Skin epidermis (tissue), 12 donors: ENCODE measurements at regions not wholly inside any gene's neighbourhood (a gene's known extent, or its start where the extent isn't known, plus 50 kb on each side); places are given as distances from the start of the nearest gene placed in this dataset.
A peak's percentile ranks its signal among the peaks of the same experiment; 100 is the strongest.

Source experiments
- H3K27ac ChIP-seq, 21 experiments: fragments of 200-600 bp; sonication (generic) in 11 of 21; one replicate each; pipeline ENCODE4 v1.5.0; 2020; ENCODE audit warnings: mild to moderate bottlenecking in 3 of 21, inconsistent platforms in 2 of 21, moderate library complexity in 2 of 21
- H3K4me3 ChIP-seq, 7 experiments: fragments of 200-600 bp; sonication (generic) in 2 of 7; one replicate each; pipeline ENCODE4 v1.5.0; 2020; ENCODE audit warnings: inconsistent platforms in 2 of 7, mild to moderate bottlenecking in 2 of 7, moderate library complexity in 1 of 7

- Histone ChIP-seq H3K27ac (peak overlapping the region in 2 of 21 experiments; percentile 23 to 66), H3K4me3 (no peak overlapping the region)
Measured at GRCh38 chr9:91056917-91057316, 255.3 kb downstream of the SYK start.

GRCh38 chr9:91059713-91060112, 258.1 kb downstream of the SYK start:
- Histone ChIP-seq H3K27ac (peak overlapping the region in 12 of 21 experiments; percentile 1 to 79 (median 46)), H3K4me3 (no peak overlapping the region)

- Histone ChIP-seq H3K4me3 (no peak overlapping the region), H3K27ac (peak overlapping the region in 19 of 21 experiments; percentile 3 to 79 (median 45))
Measured at GRCh38 chr9:91060520-91061343, 259.1 kb downstream of the SYK start.

- Histone ChIP-seq H3K4me3 (no peak overlapping the region), H3K27ac (peak overlapping the region in 15 of 21 experiments; percentile 3 to 79 (median 36))
Measured at GRCh38 chr9:91061506-91061905, 259.9 kb downstream of the SYK start.

- Histone ChIP-seq H3K27ac (peak overlapping the region in 2 of 21 experiments; percentile 45 to 77), H3K4me3 (no peak overlapping the region)
Measured at GRCh38 chr9:91062281-91062680, 260.7 kb downstream of the SYK start.

GRCh38 chr9:91063471-91063870, 261.9 kb downstream of the SYK start:
- H3K27ac ChIP-seq: no peak overlapping the region

GRCh38 chr9:91065231-91066041, 263.8 kb downstream of the SYK start:
- H3K27ac ChIP-seq: no peak overlapping the region
- H3K4me3 ChIP-seq: no peak overlapping the region

More at GRCh38 chr9:91063471-91063870, 261.9 kb downstream of the SYK start:
- no peak overlapping the region for H3K4me3 ChIP-seq

- no peak overlapping the region for H3K27ac ChIP-seq
Measured at GRCh38 chr9:91066042-91066415, 264.4 kb downstream of the SYK start.

GRCh38 chr9:91066856-91067255, 265.2 kb downstream of the SYK start:
- H3K27ac ChIP-seq: no peak overlapping the region
- H3K4me3 ChIP-seq: no peak overlapping the region

More at GRCh38 chr9:91066042-91066415, 264.4 kb downstream of the SYK start:
- no peak overlapping the region for H3K4me3 ChIP-seq

- H3K4me3 ChIP-seq: no peak overlapping the region
- H3K27ac ChIP-seq: no peak overlapping the region
Measured at GRCh38 chr9:91067306-91067860, 265.8 kb downstream of the SYK start.

GRCh38 chr9:91071184-91071990, 269.8 kb downstream of the SYK start:
- H3K4me3 ChIP-seq: no peak overlapping the region
- H3K27ac ChIP-seq: peak overlapping the region in 7 of 21 experiments; percentile 8 to 40 (median 32)

GRCh38 chr9:91073049-91073810, 271.6 kb downstream of the SYK start:
- Histone ChIP-seq H3K4me3 (no peak overlapping the region), H3K27ac (no peak overlapping the region)

GRCh38 chr9:91073811-91074771, 272.5 kb downstream of the SYK start:
- H3K27ac ChIP-seq: no peak overlapping the region
- H3K4me3 ChIP-seq: no peak overlapping the region

- no peak overlapping the region for H3K27ac ChIP-seq
- H3K4me3 ChIP-seq: no peak overlapping the region
Measured at GRCh38 chr9:91074866-91075265, 273.2 kb downstream of the SYK start.

GRCh38 chr9:91075279-91075678, 273.7 kb downstream of the SYK start:
- H3K27ac ChIP-seq: no peak overlapping the region
- no peak overlapping the region for H3K4me3 ChIP-seq

GRCh38 chr9:91077624-91078368, 276.2 kb downstream of the SYK start:
- Histone ChIP-seq H3K27ac (peak overlapping the region in 6 of 21 experiments; percentile 1 to 27 (median 22)), H3K4me3 (no peak overlapping the region)

- Histone ChIP-seq H3K27ac (no peak overlapping the region), H3K4me3 (no peak overlapping the region)
Measured at GRCh38 chr9:91078369-91078695, 276.7 kb downstream of the SYK start.
